Transverse colon (tissue), 4 donors: ENCODE measurements at regions not wholly inside any gene's neighbourhood (a gene's known extent, or its start where the extent isn't known, plus 50 kb on each side); places are given as distances from the start of the nearest gene placed in this dataset.

Source experiments
- DNase-seq: peaks from one replicate; pipeline ENCODE4 v3.0.0-alpha.2; 2019
- H3K27ac ChIP-seq, 4 donors: fragments of 200-600 bp; sonication (generic); 2 replicates each; pipeline ENCODE4 v1.5.1; 2016 to 2018; ENCODE audit warnings: inconsistent platforms in 4 of 4
- H3K27me3 ChIP-seq: fragments of 200-600 bp; sonication (generic); 2 replicates; pipeline ENCODE4 v1.5.1; 2017; ENCODE audit warnings: inconsistent platforms
- H3K36me3 ChIP-seq, 4 donors: fragments of 200-600 bp; sonication (generic); 2 replicates each; pipeline ENCODE4 v1.5.1; 2017 to 2019; ENCODE audit warnings: inconsistent platforms in 4 of 4
- H3K4me1 ChIP-seq, 4 donors: fragments of 200-600 bp; sonication (generic); 2 replicates each; pipeline ENCODE4 v1.5.1; 2017 to 2020; ENCODE audit warnings: inconsistent platforms in 4 of 4
- H3K4me3 ChIP-seq, 4 donors: fragments of 200-600 bp; sonication (generic); 1 replicate in 1 of 4; 2 replicates in 3 of 4; pipeline versions ENCODE4 v1.5.1 to v1.6.1; 2017 to 2019; ENCODE audit warnings: inconsistent platforms in 4 of 4
- H3K9me3 ChIP-seq, 2 donors: fragments of 200-600 bp; sonication (generic); 2 replicates each; pipeline ENCODE4 v1.5.1; 2017 to 2019; ENCODE audit warnings: inconsistent platforms in 2 of 2
- EP300 ChIP-seq: sonication (generic); formaldehyde crosslinking; IDR thresholded peaks from one replicate; pipeline ENCODE4 v1.6.1; 2017; ENCODE audit warnings: antibody characterized with exemption, low read depth
- POLR2A ChIP-seq: fragments of 450-650 bp; IDR thresholded peaks from one replicate; pipeline ENCODE4 v1.6.1; 2016; ENCODE audit warnings: antibody characterized with exemption, mild to moderate bottlenecking, moderate library complexity
- POLR2AphosphoS5 ChIP-seq, 3 donors: sonication (generic); formaldehyde crosslinking; IDR thresholded peaks; one replicate each; pipeline ENCODE4 v1.6.1; 2016; ENCODE audit warnings: antibody characterized with exemption in 3 of 3
- WGBS, 2 donors: methylation state at CpG; one replicate each; pipeline ENCODE4 v1.1.5; 2018; ENCODE audit warnings: low coverage in 1 of 2; 5-methylcytosine and 5-hydroxymethylcytosine counted together
- in situ Hi-C, 4 donors: fragments of 200-750 bp; cut with MboI; loops; one replicate each; pipeline versions ENCODE4 v1.15.0 to v1.15.1; 2017; ENCODE audit warnings: low sequenced_read_pairs in 3 of 4, low pct_ligation_motif_present in 1 of 4, low pct_unique_long_range_greater_than_20kb in 1 of 4
- intact Hi-C: fragments of 100-400 bp; cut with DNase I; formaldehyde crosslinking; loops from one replicate; pipeline ENCODE4 v1.15.1; 2023; ENCODE audit warnings: low total_unique reads
- TF ChIP-seq, protein P1 (sequence below), 5 experiments: fragments of 200-600 bp in 3 of 5; fragments of 450-650 bp in 2 of 5; sonication (generic) in 3 of 5; IDR thresholded peaks; 1 replicate in 2 of 5; 2 replicates in 3 of 5; pipeline ENCODE4 v1.5.1; 2016 to 2017; ENCODE audit warnings: antibody characterized with exemption in 5 of 5, inconsistent platforms in 3 of 5, mild to moderate bottlenecking in 2 of 5, moderate library complexity in 1 of 5

DNA sequence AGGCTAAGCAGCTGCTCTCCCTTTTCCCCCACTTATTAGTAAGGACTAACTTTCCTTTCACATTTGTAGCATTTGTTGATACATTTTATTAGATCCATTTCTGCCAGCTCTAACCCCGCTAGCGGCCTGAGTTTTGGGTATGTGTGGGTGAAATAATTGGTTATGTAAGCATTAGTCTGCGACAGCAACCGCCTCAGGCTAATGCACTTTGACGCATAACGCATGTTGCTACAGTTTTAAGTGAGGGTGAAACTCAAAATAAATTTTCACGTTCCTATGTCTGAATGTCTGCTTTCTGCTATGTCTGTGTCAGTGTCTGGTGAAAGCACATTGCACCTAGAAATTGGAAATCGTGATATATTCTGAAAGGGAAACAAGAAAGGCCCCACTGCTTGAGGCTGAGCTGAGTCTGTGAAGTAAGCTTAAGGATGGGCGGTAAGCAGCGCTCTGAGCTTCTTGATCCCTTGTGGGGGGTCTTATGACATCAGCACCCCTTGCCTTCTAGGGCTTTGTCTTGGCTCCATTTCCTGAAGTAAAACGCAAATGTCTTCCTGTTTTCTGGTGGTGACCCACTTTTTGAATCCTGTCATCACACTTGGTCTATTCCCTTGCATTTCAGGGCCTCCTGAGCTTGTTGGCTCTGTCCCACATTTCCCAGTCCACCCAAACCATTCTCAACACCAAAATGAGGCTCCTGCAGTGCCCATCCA is 648.3 kb upstream of the ARGLU1 start:
- intact Hi-C loops (no loop called here), in situ Hi-C loops (loop anchor here (10.0 to 25.0 kb wide), 4 partner anchors 421 to 946 kb away; no protein-coding TSS in a partner anchor)
- no peak for DNase-seq
- Histone ChIP-seq H3K9me3 (no peaks in the 10 kb centered on the region), H3K4me1 (peaks cover 0 to 2% (median 0%) of the 10 kb centered on the region in 4 donors), H3K27ac (no peak overlapping the region), H3K4me3 (no peak overlapping the region), H3K27me3 (no peaks in the 10 kb centered on the region), H3K36me3 (no peaks in the 10 kb centered on the region)
- 71 to 83% methylated on average over 5 to 11 of the region's 11 CpGs for WGBS, 2 donors
- TF ChIP-seq EP300, result no peak
- no peak for TF ChIP-seq POLR2AphosphoS5 (IDR thresholded peaks at IDR 0.05)
- TF ChIP-seq, protein P1, sequence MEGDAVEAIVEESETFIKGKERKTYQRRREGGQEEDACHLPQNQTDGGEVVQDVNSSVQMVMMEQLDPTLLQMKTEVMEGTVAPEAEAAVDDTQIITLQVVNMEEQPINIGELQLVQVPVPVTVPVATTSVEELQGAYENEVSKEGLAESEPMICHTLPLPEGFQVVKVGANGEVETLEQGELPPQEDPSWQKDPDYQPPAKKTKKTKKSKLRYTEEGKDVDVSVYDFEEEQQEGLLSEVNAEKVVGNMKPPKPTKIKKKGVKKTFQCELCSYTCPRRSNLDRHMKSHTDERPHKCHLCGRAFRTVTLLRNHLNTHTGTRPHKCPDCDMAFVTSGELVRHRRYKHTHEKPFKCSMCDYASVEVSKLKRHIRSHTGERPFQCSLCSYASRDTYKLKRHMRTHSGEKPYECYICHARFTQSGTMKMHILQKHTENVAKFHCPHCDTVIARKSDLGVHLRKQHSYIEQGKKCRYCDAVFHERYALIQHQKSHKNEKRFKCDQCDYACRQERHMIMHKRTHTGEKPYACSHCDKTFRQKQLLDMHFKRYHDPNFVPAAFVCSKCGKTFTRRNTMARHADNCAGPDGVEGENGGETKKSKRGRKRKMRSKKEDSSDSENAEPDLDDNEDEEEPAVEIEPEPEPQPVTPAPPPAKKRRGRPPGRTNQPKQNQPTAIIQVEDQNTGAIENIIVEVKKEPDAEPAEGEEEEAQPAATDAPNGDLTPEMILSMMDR (IDR thresholded peaks at IDR 0.05), result no peak
- no peak for TF ChIP-seq POLR2A

DNA sequence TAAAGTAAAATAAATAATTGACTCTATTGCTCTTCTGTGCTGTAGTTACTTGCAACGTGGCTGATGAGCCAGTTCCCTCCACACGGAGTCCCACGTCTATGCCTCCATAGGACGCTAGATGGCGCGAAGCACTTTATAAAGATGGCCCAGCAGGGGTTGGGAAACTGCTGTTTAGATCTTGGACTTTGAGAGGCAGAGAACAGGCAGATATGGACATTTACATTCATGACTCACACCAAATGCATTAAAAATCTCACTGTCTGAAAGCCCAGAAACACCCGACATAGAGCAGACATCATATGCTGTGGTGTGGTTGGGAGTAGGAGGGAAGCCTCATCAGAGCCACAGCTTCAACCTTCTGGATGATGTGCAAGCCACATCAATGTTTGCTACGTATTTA is 643.1 kb upstream of the ARGLU1 start:
- intact Hi-C loops, result no loop called here
- WGBS, 2 donors, result 5 to 11% methylated on average over 8 of the region's 8 CpGs

DNA sequence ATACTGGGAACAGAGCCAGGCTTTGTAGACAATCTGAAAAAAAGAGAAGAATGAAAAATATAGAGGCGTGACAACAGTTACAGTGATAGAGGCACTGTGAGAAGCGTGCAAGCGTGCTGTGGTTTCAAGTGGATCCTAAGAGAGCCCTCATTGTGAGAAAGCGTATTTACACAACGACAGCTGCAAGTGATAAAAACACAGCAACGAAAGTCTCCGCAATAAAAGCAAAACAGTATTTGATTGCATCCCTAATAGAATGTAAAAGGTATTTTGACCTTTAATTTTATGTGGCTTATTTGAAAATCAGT is 642.7 kb upstream of the ARGLU1 start:
- H3K27me3 ChIP-seq, result peaks cover 3% of the 10 kb centered on the region
- intact Hi-C loops (no loop called here), in situ Hi-C loops (loop anchor here (10.0 to 25.0 kb wide), 4 partner anchors 427 to 952 kb away; no protein-coding TSS in a partner anchor)
- no peaks in the 10 kb centered on the region for H3K36me3 ChIP-seq
- TF ChIP-seq POLR2AphosphoS5 (IDR thresholded peaks at IDR 0.05), result no peak
- no peak for TF ChIP-seq POLR2A
- TF ChIP-seq EP300, result no peak
- TF ChIP-seq, protein P1 (IDR thresholded peaks at IDR 0.05), result no peak
- peak overlapping the region in 1 of 4 donors; percentile 5 for H3K4me3 ChIP-seq
- 29 to 43% methylated on average over 7 of the region's 7 CpGs for WGBS, 2 donors
- H3K27ac ChIP-seq, result no peak overlapping the region
- H3K9me3 ChIP-seq, result no peaks in the 10 kb centered on the region
- no peak for DNase-seq
- peaks cover 0 to 8% (median 3%) of the 10 kb centered on the region in 4 donors for H3K4me1 ChIP-seq

More for the DNA sequence above, 643.1 kb upstream of the ARGLU1 start:
- Histone ChIP-seq H3K4me1 (peaks cover 0 to 8% (median 3%) of the 10 kb centered on the region in 4 donors), H3K4me3 (peak overlapping the region in 1 of 4 donors; percentile 5), H3K27me3 (no peaks in the 10 kb centered on the region), H3K27ac (no peak overlapping the region), H3K9me3 (no peaks in the 10 kb centered on the region), H3K36me3 (no peaks in the 10 kb centered on the region)
- peak; percentile 78 for DNase-seq
- in situ Hi-C loops, result loop anchor here (10.0 to 25.0 kb wide), 4 partner anchors 426 to 951 kb away; no protein-coding TSS in a partner anchor
- TF ChIP-seq POLR2A (no peak), POLR2AphosphoS5 (IDR thresholded peaks at IDR 0.05) (no peak), EP300 (no peak)
- TF ChIP-seq, protein P1 (IDR thresholded peaks at IDR 0.05), result peak; percentile 79 to 84 (median 80)

DNA sequence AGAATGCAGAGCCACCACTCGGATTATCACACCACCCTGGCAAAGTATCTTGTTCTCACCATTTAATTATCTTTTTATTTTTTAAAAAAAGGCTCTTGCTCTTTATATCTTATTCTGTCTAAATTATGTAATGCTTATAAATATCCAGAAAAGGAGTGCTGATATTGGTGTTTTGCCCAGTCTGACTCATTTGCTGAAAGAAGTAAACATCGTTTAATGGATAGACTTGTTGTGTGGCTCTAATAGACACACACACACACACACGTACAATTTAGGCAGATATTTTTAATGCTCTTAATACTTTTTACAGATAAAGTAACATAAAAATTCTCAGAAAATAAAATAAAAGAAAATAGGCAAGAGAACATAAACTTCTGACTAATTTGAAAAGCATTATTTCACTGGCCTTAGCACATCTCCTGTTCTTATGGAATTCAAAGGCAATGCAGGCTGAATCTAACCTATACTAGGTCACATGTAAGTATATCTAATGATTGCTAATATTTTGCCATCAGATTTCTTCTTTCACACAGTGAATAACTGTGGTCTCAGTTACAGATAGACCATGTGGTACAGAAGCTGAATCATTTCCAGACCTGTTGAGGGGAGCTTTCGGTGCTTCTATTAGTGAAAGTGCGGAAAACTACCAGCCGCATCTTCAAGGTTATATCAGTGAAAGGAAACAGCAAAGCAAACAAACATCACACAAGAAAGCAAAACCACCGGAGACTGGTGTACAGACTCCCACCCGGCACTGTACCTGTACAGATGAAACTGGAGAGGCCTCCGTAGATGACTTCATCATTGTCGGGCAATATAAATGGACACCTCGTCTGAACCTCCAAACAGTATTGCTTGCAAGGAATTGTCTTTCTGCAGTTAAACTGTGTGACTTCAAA is 642.1 kb upstream of the ARGLU1 start:
- Histone ChIP-seq H3K9me3 (no peaks in the 10 kb centered on the region), H3K4me3 (peak overlapping the region in 1 of 4 donors; percentile 5), H3K27ac (no peak overlapping the region), H3K27me3 (peaks cover 3% of the 10 kb centered on the region), H3K4me1 (peaks cover 0 to 8% (median 3%) of the 10 kb centered on the region in 4 donors), H3K36me3 (no peaks in the 10 kb centered on the region)
- 46 to 53% methylated on average over 6 to 11 of the region's 11 CpGs for WGBS, 2 donors
- TF ChIP-seq POLR2AphosphoS5 (IDR thresholded peaks at IDR 0.05), result no peak
- TF ChIP-seq, protein P1 (IDR thresholded peaks at IDR 0.05), result no peak
- TF ChIP-seq POLR2A, result no peak
- TF ChIP-seq EP300, result no peak
- in situ Hi-C loops, result loop anchor here (10.0 to 25.0 kb wide), 4 partner anchors 427 to 952 kb away; no protein-coding TSS in a partner anchor
- no peak for DNase-seq
- intact Hi-C loops, result loop anchor here (5.0 kb wide), 1 partner anchor 947 kb away; no protein-coding TSS in a partner anchor
